Dedifferentiated amniotic fluid mesenchymal stem cell (primary cell): ENCODE measurements at regions not wholly inside any gene's neighbourhood (a gene's known extent, or its start where the extent isn't known, plus 50 kb on each side); places are given as distances from the start of the nearest gene placed in this dataset.

Source experiments
- DNase-seq: peaks from one replicate; pipeline ENCODE4 v3.0.0-alpha.2; 2016; ENCODE audit errors: extremely low spot score

GRCh38 chr10:110434489-110435096 is 63.1 kb upstream of the DUSP5 start:
- no peak for DNase-seq

- DNase-seq: no peak
These were observed 61.0 kb upstream of the DUSP5 start for GRCh38 chr10:110436554-110437350.

- DNase-seq: no peak
These were observed 60.4 kb upstream of the DUSP5 start for GRCh38 chr10:110437351-110437605.

- no peak for DNase-seq
These were observed 59.9 kb upstream of the DUSP5 start for GRCh38 chr10:110437761-110438341.

GRCh38 chr10:110442746-110443145 is 55.0 kb upstream of the DUSP5 start:
- no peak for DNase-seq

GRCh38 chr10:110443239-110444003 is 54.3 kb upstream of the DUSP5 start:
- DNase-seq: no peak

- DNase-seq: no peak
These were observed 53.7 kb upstream of the DUSP5 start for GRCh38 chr10:110444004-110444337.

- no peak for DNase-seq
These were observed 51.8 kb upstream of the DUSP5 start for GRCh38 chr10:110445871-110446270.

GRCh38 chr10:110446277-110446676 is 51.4 kb upstream of the DUSP5 start:
- no peak for DNase-seq

GRCh38 chr10:110446954-110447608 is 50.6 kb upstream of the DUSP5 start:
- DNase-seq: no peak

GRCh38 chr10:110447886-110448285 is 49.8 kb upstream of the DUSP5 start:
- DNase-seq: no peak
